GM23338 (cell line): ENCODE measurements at regions not wholly inside any gene's neighbourhood (a gene's known extent, or its start where the extent isn't known, plus 50 kb on each side); places are given as distances from the start of the nearest gene placed in this dataset.

Experiments used
- ATAC-seq: fragments of 200-7000 bp; cut with Tn5 transposase; 3 replicates; pipeline ENCODE4 v1.9.1; 2020
- DNase-seq: peaks from one replicate; pipeline ENCODE4 v3.0.0-alpha.2; 2015; ENCODE audit warnings: low spot score
- H2AFZ ChIP-seq: fragments of 200-600 bp; sonication (generic); 2 replicates; pipeline ENCODE4 v1.8.0; 2016; ENCODE audit warnings: antibody characterized with exemption, mild to moderate bottlenecking, moderate library complexity
- H3F3A ChIP-seq: fragments of 200-600 bp; sonication (generic); replicated peaks from 2 replicates; pipeline ENCODE4 v1.8.0; 2017; ENCODE audit warnings: antibody characterized with exemption, mixed run types, low read depth
- H3K27ac ChIP-seq: fragments of 200-600 bp; sonication (generic); 2 replicates; pipeline ENCODE4 v1.6.1; 2016; ENCODE audit warnings: low read depth
- H3K27me3 ChIP-seq: fragments of 200-600 bp; sonication (generic); 2 replicates; pipeline ENCODE4 v1.8.0; 2016; ENCODE audit warnings: mild to moderate bottlenecking, mixed run types, moderate library complexity; ENCODE audit not compliant: insufficient read depth
- H3K36me3 ChIP-seq: fragments of 200-600 bp; sonication (generic); 2 replicates; pipeline ENCODE4 v1.8.0; 2016; ENCODE audit warnings: mild to moderate bottlenecking; ENCODE audit not compliant: insufficient read depth
- H3K4me1 ChIP-seq: fragments of 200-600 bp; sonication (generic); 2 replicates; pipeline ENCODE4 v1.8.0; 2016; ENCODE audit warnings: mild to moderate bottlenecking, moderate library complexity; ENCODE audit not compliant: insufficient read depth
- H3K4me2 ChIP-seq: fragments of 200-600 bp; sonication (generic); 2 replicates; pipeline ENCODE4 v1.7.1; 2017; ENCODE audit warnings: mixed run types
- H3K4me3 ChIP-seq: fragments of 200-600 bp; sonication (generic); 2 replicates; pipeline ENCODE4 v1.6.1; 2016; ENCODE audit warnings: mixed run types
- H3K79me2 ChIP-seq: fragments of 200-600 bp; sonication (generic); replicated peaks from 2 replicates; pipeline ENCODE4 v1.8.0; 2017; ENCODE audit warnings: mild to moderate bottlenecking; ENCODE audit not compliant: insufficient read depth
- H3K9me2 ChIP-seq: fragments of 200-600 bp; sonication (generic); 2 replicates; pipeline ENCODE4 v1.8.0; 2017; ENCODE audit not compliant: insufficient read depth
- H4K20me1 ChIP-seq: fragments of 200-600 bp; sonication (generic); replicated peaks from 2 replicates; pipeline ENCODE4 v1.8.0; 2017; ENCODE audit warnings: mild to moderate bottlenecking; ENCODE audit not compliant: insufficient read depth
- H3K27ac Mint-ChIP-seq: 2 replicates; pipeline ENCODE4 v1.8.0; 2020; ENCODE audit warnings: inconsistent platforms, mild to moderate bottlenecking, moderate library complexity, mixed read lengths
- H3K27me3 Mint-ChIP-seq: 3 replicates; pipeline ENCODE4 v1.8.0; 2022; ENCODE audit warnings: low read depth, mild to moderate bottlenecking, moderate library complexity, mixed read lengths, inconsistent platforms; ENCODE audit not compliant: insufficient read depth, poor library complexity
- H3K36me3 Mint-ChIP-seq: 3 replicates; pipeline ENCODE4 v1.8.0; 2021; ENCODE audit warnings: low read depth, mild to moderate bottlenecking, inconsistent platforms, moderate library complexity, mixed read lengths
- H3K4me1 Mint-ChIP-seq: 3 replicates; pipeline ENCODE4 v1.8.0; 2020; ENCODE audit warnings: mild to moderate bottlenecking, inconsistent platforms, mixed read lengths
- H3K4me3 Mint-ChIP-seq: 3 replicates; pipeline ENCODE4 v1.8.0; 2021; ENCODE audit warnings: moderate library complexity, mild to moderate bottlenecking, inconsistent platforms, mixed read lengths
- H3K9me3 Mint-ChIP-seq: 3 replicates; pipeline ENCODE4 v1.8.0; 2020; ENCODE audit warnings: moderate library complexity, mild to moderate bottlenecking, inconsistent platforms, mixed read lengths
- CREB1 ChIP-seq: fragments of 250-450 bp; sonication (Bioruptor Pico); IDR thresholded peaks from 2 replicates; pipeline ENCODE4 v1.5.0; 2020; ENCODE audit warnings: low read depth, mild to moderate bottlenecking, moderate library complexity
- EZH2 ChIP-seq: fragments of 200-600 bp; sonication (generic); IDR thresholded peaks from one replicate; pipeline ENCODE4 v1.8.0; 2017; ENCODE audit warnings: antibody characterized with exemption, mild to moderate bottlenecking, low read depth; ENCODE audit not compliant: unreplicated experiment
- EZH2phosphoT487 ChIP-seq: fragments of 200-600 bp; sonication (generic); IDR thresholded peaks from one replicate; pipeline ENCODE4 v1.8.1; 2018; ENCODE audit warnings: antibody characterized with exemption; ENCODE audit not compliant: unreplicated experiment
- JUNB ChIP-seq: IDR thresholded peaks from one replicate; pipeline ENCODE4 v1.6.1; 2016; ENCODE audit warnings: antibody characterized with exemption; ENCODE audit not compliant: unreplicated experiment
- NANOG ChIP-seq: IDR thresholded peaks from 2 replicates; pipeline ENCODE4 v1.6.1; 2016; ENCODE audit warnings: antibody characterized with exemption, borderline replicate concordance
- POLR2AphosphoS5 ChIP-seq: IDR thresholded peaks from 2 replicates; pipeline ENCODE4 v1.6.1; 2016; ENCODE audit warnings: antibody characterized with exemption, low read depth
- STAT1 ChIP-seq: IDR thresholded peaks from one replicate; pipeline ENCODE4 v1.6.1; 2016; ENCODE audit warnings: antibody characterized with exemption; ENCODE audit not compliant: unreplicated experiment
- ZNF114 ChIP-seq: fragments of 250-450 bp; sonication (Bioruptor Pico); IDR thresholded peaks from 2 replicates; pipeline ENCODE4 v1.5.0; 2020; ENCODE audit warnings: mild to moderate bottlenecking, moderate library complexity
- ZNF331 ChIP-seq: fragments of 250-450 bp; sonication (Bioruptor Pico); IDR thresholded peaks from 2 replicates; pipeline ENCODE4 v1.5.0; 2020; ENCODE audit warnings: low read depth, mild to moderate bottlenecking, moderate library complexity
- TF ChIP-seq, protein P1 (sequence below): IDR thresholded peaks from one replicate; pipeline ENCODE4 v1.6.1; 2018; ENCODE audit warnings: antibody characterized with exemption; ENCODE audit not compliant: unreplicated experiment
- TF ChIP-seq, protein P2 (sequence below), 2 experiments: fragments of 200-600 bp in 1 of 2; sonication (generic) in 1 of 2; conservative IDR thresholded peaks; 2 replicates each; pipeline versions ENCODE4 v1.5.1 to v1.6.1; 2016 to 2017; ENCODE audit warnings: antibody characterized with exemption in 2 of 2, low read depth in 2 of 2, mild to moderate bottlenecking in 2 of 2, moderate library complexity in 1 of 2
- TF ChIP-seq, protein P3 (sequence below): IDR thresholded peaks from 2 replicates; pipeline ENCODE4 v1.6.1; 2016; ENCODE audit warnings: antibody characterized with exemption

DNA sequence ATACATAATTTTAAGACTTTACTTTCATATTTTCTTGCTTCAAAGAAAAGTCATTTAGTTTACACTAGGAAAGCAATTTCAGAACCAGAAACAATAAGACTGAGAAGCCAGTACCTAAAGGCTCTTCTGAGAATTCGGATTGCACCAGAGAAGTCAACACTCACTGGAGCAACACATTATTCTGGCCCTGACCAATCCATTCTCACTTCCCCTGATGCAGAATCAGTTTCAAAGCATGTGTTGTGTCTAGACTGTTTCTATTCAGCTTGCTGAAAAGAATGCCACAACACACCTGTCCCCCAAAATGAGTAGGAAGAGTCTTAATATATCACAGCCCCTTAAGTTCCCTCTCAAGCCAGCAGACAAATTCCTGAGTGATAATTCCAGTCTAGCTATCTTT is 1074.3 kb upstream of the TENM4 start:
- Mint-ChIP-seq H3K4me1 (no peaks in the 10 kb centered on the region), H3K9me3 (no peaks in the 10 kb centered on the region; the same call in 1 of the 3 replicates), H3K36me3 (no peaks in the 10 kb centered on the region), H3K27me3 (no peaks in the 10 kb centered on the region), H3K4me3 (no peak overlapping the region), H3K27ac (no peak overlapping the region)
- TF ChIP-seq, protein P1, sequence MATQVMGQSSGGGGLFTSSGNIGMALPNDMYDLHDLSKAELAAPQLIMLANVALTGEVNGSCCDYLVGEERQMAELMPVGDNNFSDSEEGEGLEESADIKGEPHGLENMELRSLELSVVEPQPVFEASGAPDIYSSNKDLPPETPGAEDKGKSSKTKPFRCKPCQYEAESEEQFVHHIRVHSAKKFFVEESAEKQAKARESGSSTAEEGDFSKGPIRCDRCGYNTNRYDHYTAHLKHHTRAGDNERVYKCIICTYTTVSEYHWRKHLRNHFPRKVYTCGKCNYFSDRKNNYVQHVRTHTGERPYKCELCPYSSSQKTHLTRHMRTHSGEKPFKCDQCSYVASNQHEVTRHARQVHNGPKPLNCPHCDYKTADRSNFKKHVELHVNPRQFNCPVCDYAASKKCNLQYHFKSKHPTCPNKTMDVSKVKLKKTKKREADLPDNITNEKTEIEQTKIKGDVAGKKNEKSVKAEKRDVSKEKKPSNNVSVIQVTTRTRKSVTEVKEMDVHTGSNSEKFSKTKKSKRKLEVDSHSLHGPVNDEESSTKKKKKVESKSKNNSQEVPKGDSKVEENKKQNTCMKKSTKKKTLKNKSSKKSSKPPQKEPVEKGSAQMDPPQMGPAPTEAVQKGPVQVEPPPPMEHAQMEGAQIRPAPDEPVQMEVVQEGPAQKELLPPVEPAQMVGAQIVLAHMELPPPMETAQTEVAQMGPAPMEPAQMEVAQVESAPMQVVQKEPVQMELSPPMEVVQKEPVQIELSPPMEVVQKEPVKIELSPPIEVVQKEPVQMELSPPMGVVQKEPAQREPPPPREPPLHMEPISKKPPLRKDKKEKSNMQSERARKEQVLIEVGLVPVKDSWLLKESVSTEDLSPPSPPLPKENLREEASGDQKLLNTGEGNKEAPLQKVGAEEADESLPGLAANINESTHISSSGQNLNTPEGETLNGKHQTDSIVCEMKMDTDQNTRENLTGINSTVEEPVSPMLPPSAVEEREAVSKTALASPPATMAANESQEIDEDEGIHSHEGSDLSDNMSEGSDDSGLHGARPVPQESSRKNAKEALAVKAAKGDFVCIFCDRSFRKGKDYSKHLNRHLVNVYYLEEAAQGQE = no peak
- no peak for TF ChIP-seq EZH2
- no peak for TF ChIP-seq POLR2AphosphoS5
- TF ChIP-seq ZNF331 = no peak
- TF ChIP-seq EZH2phosphoT487 = no peak
- no peak for TF ChIP-seq NANOG
- TF ChIP-seq, protein P2, sequence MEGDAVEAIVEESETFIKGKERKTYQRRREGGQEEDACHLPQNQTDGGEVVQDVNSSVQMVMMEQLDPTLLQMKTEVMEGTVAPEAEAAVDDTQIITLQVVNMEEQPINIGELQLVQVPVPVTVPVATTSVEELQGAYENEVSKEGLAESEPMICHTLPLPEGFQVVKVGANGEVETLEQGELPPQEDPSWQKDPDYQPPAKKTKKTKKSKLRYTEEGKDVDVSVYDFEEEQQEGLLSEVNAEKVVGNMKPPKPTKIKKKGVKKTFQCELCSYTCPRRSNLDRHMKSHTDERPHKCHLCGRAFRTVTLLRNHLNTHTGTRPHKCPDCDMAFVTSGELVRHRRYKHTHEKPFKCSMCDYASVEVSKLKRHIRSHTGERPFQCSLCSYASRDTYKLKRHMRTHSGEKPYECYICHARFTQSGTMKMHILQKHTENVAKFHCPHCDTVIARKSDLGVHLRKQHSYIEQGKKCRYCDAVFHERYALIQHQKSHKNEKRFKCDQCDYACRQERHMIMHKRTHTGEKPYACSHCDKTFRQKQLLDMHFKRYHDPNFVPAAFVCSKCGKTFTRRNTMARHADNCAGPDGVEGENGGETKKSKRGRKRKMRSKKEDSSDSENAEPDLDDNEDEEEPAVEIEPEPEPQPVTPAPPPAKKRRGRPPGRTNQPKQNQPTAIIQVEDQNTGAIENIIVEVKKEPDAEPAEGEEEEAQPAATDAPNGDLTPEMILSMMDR (conservative IDR thresholded peaks at IDR 0.05; ENCODE audit: low read depth in 2 of 2) = no peak
- TF ChIP-seq CREB1 (CRISPR knock-in tag) = no peak
- TF ChIP-seq ZNF114 (CRISPR knock-in tag) = no peak
- Histone ChIP-seq H3K27me3 (no peaks in the 10 kb centered on the region), H2AFZ (no peak overlapping the region), H3K27ac (no peak overlapping the region), H3K79me2 (no peaks in the 10 kb centered on the region), H3K4me2 (no peak overlapping the region), H3F3A (no peaks in the 10 kb centered on the region), H3K4me3 (no peak overlapping the region), H3K36me3 (no peaks in the 10 kb centered on the region), H3K9me2 (no peaks in the 10 kb centered on the region), H3K4me1 (no peaks in the 10 kb centered on the region), H4K20me1 (no peaks in the 10 kb centered on the region)
- no peak for ATAC-seq
- no peak for DNase-seq

DNA sequence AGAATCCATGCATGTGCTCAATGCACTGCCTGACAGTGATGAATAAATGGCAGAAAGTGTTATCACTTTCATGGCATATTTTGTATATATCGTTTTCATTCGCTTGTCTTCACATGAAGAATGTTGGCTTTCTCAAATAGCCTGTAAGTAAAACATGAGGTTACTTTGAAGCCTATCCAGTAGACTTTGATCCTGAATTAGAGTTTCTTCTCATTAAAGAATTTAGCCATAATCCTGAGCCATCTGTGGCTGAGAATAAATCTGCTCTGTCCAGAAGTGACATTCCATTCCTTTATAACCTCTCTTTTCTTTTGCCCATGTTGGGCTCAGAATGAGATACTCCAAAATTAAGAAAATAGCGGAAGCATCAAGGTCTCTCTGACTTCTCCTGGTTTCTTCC is 1071.7 kb upstream of the TENM4 start:
- no peaks in the 10 kb centered on the region for H3K4me1 ChIP-seq
- H4K20me1 ChIP-seq = no peaks in the 10 kb centered on the region
- no peaks in the 10 kb centered on the region for H3F3A ChIP-seq
- ATAC-seq (no peak), DNase-seq (no peak)
- no peak overlapping the region for H3K4me3 Mint-ChIP-seq
- H3K27me3 ChIP-seq = no peaks in the 10 kb centered on the region
- H3K9me2 ChIP-seq = no peaks in the 10 kb centered on the region
- H3K9me3 Mint-ChIP-seq = peaks cover 15% of the 10 kb centered on the region
- H3K4me3 ChIP-seq = no peak overlapping the region
- H3K36me3 Mint-ChIP-seq = peaks cover 6% of the 10 kb centered on the region
- no peaks in the 10 kb centered on the region for H3K27me3 Mint-ChIP-seq
- H3K4me1 Mint-ChIP-seq = no peaks in the 10 kb centered on the region
- no peaks in the 10 kb centered on the region for H3K36me3 ChIP-seq
- H2AFZ ChIP-seq = no peak overlapping the region
- no peak overlapping the region for H3K27ac ChIP-seq
- H3K27ac Mint-ChIP-seq = no peak overlapping the region
- H3K4me2 ChIP-seq = no peak overlapping the region
- H3K79me2 ChIP-seq = no peaks in the 10 kb centered on the region
- TF ChIP-seq STAT1 (no peak), CREB1 (CRISPR knock-in tag) (no peak), POLR2AphosphoS5 (no peak), NANOG (no peak), EZH2 (no peak), ZNF331 (no peak), EZH2phosphoT487 (no peak), JUNB (no peak)
- TF ChIP-seq, protein P1 = no peak
- TF ChIP-seq, protein P2 (conservative IDR thresholded peaks at IDR 0.05; ENCODE audit: low read depth in 2 of 2) = no peak
- TF ChIP-seq, protein P3, sequence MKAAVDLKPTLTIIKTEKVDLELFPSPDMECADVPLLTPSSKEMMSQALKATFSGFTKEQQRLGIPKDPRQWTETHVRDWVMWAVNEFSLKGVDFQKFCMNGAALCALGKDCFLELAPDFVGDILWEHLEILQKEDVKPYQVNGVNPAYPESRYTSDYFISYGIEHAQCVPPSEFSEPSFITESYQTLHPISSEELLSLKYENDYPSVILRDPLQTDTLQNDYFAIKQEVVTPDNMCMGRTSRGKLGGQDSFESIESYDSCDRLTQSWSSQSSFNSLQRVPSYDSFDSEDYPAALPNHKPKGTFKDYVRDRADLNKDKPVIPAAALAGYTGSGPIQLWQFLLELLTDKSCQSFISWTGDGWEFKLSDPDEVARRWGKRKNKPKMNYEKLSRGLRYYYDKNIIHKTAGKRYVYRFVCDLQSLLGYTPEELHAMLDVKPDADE = no peak
